ENCODE measurements at regions not wholly inside any gene's neighbourhood (a gene's known extent, or its start where the extent isn't known, plus 50 kb on each side); places are given as distances from the start of the nearest gene placed in this dataset.

- Histone ChIP-seq H3K36me3 (ENCODE audit: insufficient read depth in 1 of 2, low read depth in 1 of 2) (no peaks in the 10 kb centered on the region), H3K9me3 (no peaks in the 10 kb centered on the region), H3K4me3 (no peak overlapping the region), H3K27me3 (ENCODE audit: insufficient read depth in 3 of 3, low read length in 2 of 3) (peaks cover 0 to 2% (median 0%) of the 10 kb centered on the region in 3 donors), H3K27ac (no peak overlapping the region), H3K4me1 (no peaks in the 10 kb centered on the region)
- DNase-seq (no peak), ATAC-seq (no peak)
- 55 to 69% (median 59%) methylated on average over 5 of the region's 5 CpGs for WGBS, 3 donors
- no peak for TF ChIP-seq CTCF (IDR thresholded peaks at IDR 0.05)
- intact Hi-C loops (cut with DNase I): no loop called here
Measured at GRCh38 chr14:98894600-98894999, 377.4 kb downstream of the BCL11B start.

GRCh38 chr14:98896449-98896848, 375.5 kb downstream of the BCL11B start:
- intact Hi-C loops (cut with DNase I): no loop called here
- no peak for TF ChIP-seq CTCF (IDR thresholded peaks at IDR 0.05)
- no peaks in the 10 kb centered on the region for H3K36me3 ChIP-seq (ENCODE audit: insufficient read depth in 1 of 2, low read depth in 1 of 2)
- H3K4me1 ChIP-seq: no peaks in the 10 kb centered on the region
- ATAC-seq (no peak), DNase-seq (no peak)
- H3K9me3 ChIP-seq: no peaks in the 10 kb centered on the region
- no peak overlapping the region for H3K27ac ChIP-seq
- no peak overlapping the region for H3K4me3 ChIP-seq
- H3K27me3 ChIP-seq (ENCODE audit: insufficient read depth in 3 of 3, low read length in 2 of 3): peaks cover 0 to 1% (median 0%) of the 10 kb centered on the region in 3 donors
- WGBS, 3 donors: 83 to 88% (median 85%) methylated on average over 5 of the region's 5 CpGs

- no peak overlapping the region for H3K4me3 ChIP-seq
- TF ChIP-seq CTCF (IDR thresholded peaks at IDR 0.05): no peak
- intact Hi-C loops (cut with DNase I): no loop called here
- 72 to 76% (median 74%) methylated on average over 7 of the region's 7 CpGs for WGBS, 3 donors
- no peaks in the 10 kb centered on the region for H3K36me3 ChIP-seq (ENCODE audit: insufficient read depth in 1 of 2, low read depth in 1 of 2)
- H3K27me3 ChIP-seq (ENCODE audit: insufficient read depth in 3 of 3, low read length in 2 of 3): no peaks in the 10 kb centered on the region
- DNase-seq (no peak), ATAC-seq (no peak)
- no peaks in the 10 kb centered on the region for H3K9me3 ChIP-seq
- no peaks in the 10 kb centered on the region for H3K4me1 ChIP-seq
- no peak overlapping the region for H3K27ac ChIP-seq
Measured at GRCh38 chr14:98897605-98898309, 374.2 kb downstream of the BCL11B start.

GRCh38 chr14:98899441-98899840, 372.6 kb downstream of the BCL11B start:
- no peaks in the 10 kb centered on the region for H3K27me3 ChIP-seq (ENCODE audit: insufficient read depth in 3 of 3, low read length in 2 of 3)
- no peaks in the 10 kb centered on the region for H3K9me3 ChIP-seq
- no peak overlapping the region for H3K4me3 ChIP-seq
- no peaks in the 10 kb centered on the region for H3K4me1 ChIP-seq
- no peak overlapping the region for H3K27ac ChIP-seq
- intact Hi-C loops (cut with DNase I): no loop called here
- H3K36me3 ChIP-seq (ENCODE audit: insufficient read depth in 1 of 2, low read depth in 1 of 2): no peaks in the 10 kb centered on the region
- no peak for TF ChIP-seq CTCF (IDR thresholded peaks at IDR 0.05)
- DNase-seq: no peak
- no peak for ATAC-seq
- 73 to 79% (median 76%) methylated on average over 9 of the region's 9 CpGs for WGBS, 3 donors

GRCh38 chr14:98900236-98900635, 371.8 kb downstream of the BCL11B start:
- no peak for TF ChIP-seq CTCF (IDR thresholded peaks at IDR 0.05)
- H3K27me3 ChIP-seq (ENCODE audit: insufficient read depth in 3 of 3, low read length in 2 of 3): no peaks in the 10 kb centered on the region
- H3K36me3 ChIP-seq (ENCODE audit: insufficient read depth in 1 of 2, low read depth in 1 of 2): no peaks in the 10 kb centered on the region
- no peaks in the 10 kb centered on the region for H3K4me1 ChIP-seq
- ATAC-seq: no peak
- no peak overlapping the region for H3K27ac ChIP-seq
- no peaks in the 10 kb centered on the region for H3K9me3 ChIP-seq
- intact Hi-C loops (cut with DNase I): no loop called here
- WGBS, 3 donors: 90 to 91% (median 91%) methylated on average over 15 of the region's 15 CpGs
- DNase-seq: no peak
- no peak overlapping the region for H3K4me3 ChIP-seq

All from psoas muscle (tissue), 7 donors.